Osteocyte (in vitro differentiated cells): ENCODE measurements at regions not wholly inside any gene's neighbourhood (a gene's known extent, or its start where the extent isn't known, plus 50 kb on each side); places are given as distances from the start of the nearest gene placed in this dataset.

Experiments used
- DNase-seq: peaks from one replicate; pipeline ENCODE4 v3.0.0; 2021; ENCODE audit warnings: mixed read lengths; ENCODE audit not compliant: unreplicated experiment; ENCODE audit errors: extremely low spot score
- H3K27ac Mint-ChIP-seq: one replicate; pipeline ENCODE4 v1.8.0; 2021; ENCODE audit warnings: mild to moderate bottlenecking, mixed read lengths; ENCODE audit not compliant: unreplicated experiment
- H3K27me3 Mint-ChIP-seq: one replicate; pipeline ENCODE4 v1.8.0; 2021; ENCODE audit warnings: mixed read lengths; ENCODE audit not compliant: unreplicated experiment
- H3K36me3 Mint-ChIP-seq: one replicate; pipeline ENCODE4 v1.8.0; 2021; ENCODE audit warnings: mixed read lengths; ENCODE audit not compliant: unreplicated experiment
- H3K4me1 Mint-ChIP-seq: one replicate; pipeline ENCODE4 v1.8.0; 2021; ENCODE audit warnings: mixed read lengths; ENCODE audit not compliant: unreplicated experiment
- H3K4me3 Mint-ChIP-seq: one replicate; pipeline ENCODE4 v1.8.0; 2021; ENCODE audit warnings: mild to moderate bottlenecking, moderate library complexity, mixed read lengths; ENCODE audit not compliant: unreplicated experiment
- H3K9me3 Mint-ChIP-seq: one replicate; pipeline ENCODE4 v1.8.0; 2021; ENCODE audit warnings: mixed read lengths; ENCODE audit not compliant: unreplicated experiment
- TF ChIP-seq, protein P1 (sequence below): fragments of 200-600 bp; sonication (generic); IDR thresholded peaks from 2 replicates; pipeline ENCODE4 v1.5.0; 2021; ENCODE audit warnings: antibody characterized with exemption, mild to moderate bottlenecking, moderate library complexity

DNA sequence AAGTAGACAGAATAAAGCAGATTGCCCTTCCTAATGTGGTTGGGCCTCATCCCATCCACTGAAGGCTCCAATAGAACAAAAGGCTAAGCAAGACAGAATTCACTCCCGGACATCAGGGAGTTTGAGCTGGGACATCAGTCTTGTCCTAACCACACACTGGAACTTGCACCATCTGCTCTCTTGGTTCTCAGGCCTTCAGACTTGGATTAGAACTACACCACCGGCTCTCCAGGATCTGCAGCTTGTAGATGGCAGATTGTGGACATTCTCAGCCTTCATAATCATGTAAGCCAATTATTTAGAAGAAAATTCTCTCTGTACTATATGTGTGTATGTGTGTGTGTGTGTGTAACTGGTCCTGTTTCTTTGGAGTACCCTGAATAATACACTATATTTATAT, 394.7 kb upstream of the LMCD1 start:
- DNase-seq: no peak
- no peaks in the 10 kb centered on the region for H3K36me3 Mint-ChIP-seq
- H3K27ac Mint-ChIP-seq: no peak overlapping the region
- no peaks in the 10 kb centered on the region for H3K9me3 Mint-ChIP-seq
- TF ChIP-seq, protein P1, sequence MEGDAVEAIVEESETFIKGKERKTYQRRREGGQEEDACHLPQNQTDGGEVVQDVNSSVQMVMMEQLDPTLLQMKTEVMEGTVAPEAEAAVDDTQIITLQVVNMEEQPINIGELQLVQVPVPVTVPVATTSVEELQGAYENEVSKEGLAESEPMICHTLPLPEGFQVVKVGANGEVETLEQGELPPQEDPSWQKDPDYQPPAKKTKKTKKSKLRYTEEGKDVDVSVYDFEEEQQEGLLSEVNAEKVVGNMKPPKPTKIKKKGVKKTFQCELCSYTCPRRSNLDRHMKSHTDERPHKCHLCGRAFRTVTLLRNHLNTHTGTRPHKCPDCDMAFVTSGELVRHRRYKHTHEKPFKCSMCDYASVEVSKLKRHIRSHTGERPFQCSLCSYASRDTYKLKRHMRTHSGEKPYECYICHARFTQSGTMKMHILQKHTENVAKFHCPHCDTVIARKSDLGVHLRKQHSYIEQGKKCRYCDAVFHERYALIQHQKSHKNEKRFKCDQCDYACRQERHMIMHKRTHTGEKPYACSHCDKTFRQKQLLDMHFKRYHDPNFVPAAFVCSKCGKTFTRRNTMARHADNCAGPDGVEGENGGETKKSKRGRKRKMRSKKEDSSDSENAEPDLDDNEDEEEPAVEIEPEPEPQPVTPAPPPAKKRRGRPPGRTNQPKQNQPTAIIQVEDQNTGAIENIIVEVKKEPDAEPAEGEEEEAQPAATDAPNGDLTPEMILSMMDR: no peak
- peaks cover 9% of the 10 kb centered on the region for H3K27me3 Mint-ChIP-seq
- H3K4me1 Mint-ChIP-seq: peaks cover 2% of the 10 kb centered on the region
- no peak overlapping the region for H3K4me3 Mint-ChIP-seq

DNA sequence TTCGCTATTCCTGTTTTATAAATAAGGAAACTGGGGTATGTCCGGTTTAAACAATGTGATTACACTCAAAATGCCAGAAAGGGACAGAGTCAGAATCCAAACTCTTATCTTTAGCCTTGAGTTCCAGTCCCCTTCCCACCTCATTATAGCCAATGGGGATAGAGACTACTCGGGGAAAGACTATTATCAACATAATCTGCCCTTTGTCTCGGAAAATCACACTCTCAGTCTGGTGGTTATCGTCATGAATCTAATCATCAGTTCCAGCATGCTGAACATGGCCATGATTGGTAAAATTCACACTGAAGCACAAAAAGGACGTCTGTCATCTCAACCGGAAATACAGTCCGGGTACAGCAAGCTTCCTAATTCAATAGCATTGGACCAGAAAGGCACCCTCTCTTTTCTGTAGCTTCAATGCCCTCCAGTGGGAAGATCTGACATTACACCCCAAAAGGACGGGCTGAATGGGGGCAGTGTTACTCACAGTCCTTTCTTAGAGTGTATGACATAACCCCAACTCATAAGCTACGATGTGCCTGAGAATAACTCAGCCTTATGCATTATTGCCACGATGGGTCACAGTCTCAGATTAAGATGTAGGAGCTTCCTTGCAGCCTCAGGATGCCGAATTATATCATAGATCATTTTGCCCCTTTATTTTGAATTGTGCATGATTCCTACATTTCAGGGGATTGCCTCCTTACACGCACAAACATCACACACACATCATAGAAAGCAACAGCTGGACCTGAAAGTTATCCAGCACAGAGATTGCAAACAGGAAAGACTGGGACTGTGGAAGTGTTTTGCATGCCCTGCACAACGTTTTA, 390.4 kb upstream of the LMCD1 start:
- peaks cover 2% of the 10 kb centered on the region for H3K4me1 Mint-ChIP-seq
- H3K36me3 Mint-ChIP-seq: no peaks in the 10 kb centered on the region
- H3K27ac Mint-ChIP-seq: no peak overlapping the region
- no peak overlapping the region for H3K4me3 Mint-ChIP-seq
- H3K27me3 Mint-ChIP-seq: peaks cover 6% of the 10 kb centered on the region
- no peak for DNase-seq
- TF ChIP-seq, protein P1: peak; percentile 71
- H3K9me3 Mint-ChIP-seq: no peaks in the 10 kb centered on the region

- Mint-ChIP-seq H3K9me3 (no peaks in the 10 kb centered on the region), H3K36me3 (no peaks in the 10 kb centered on the region), H3K4me3 (no peak overlapping the region), H3K27me3 (peaks cover 9% of the 10 kb centered on the region), H3K4me1 (peaks cover 2% of the 10 kb centered on the region), H3K27ac (no peak overlapping the region)
- DNase-seq: no peak
- TF ChIP-seq, protein P1: no peak
These were observed 389.0 kb upstream of the LMCD1 start for GRCh38 chr3:8112587-8112986.

- Mint-ChIP-seq H3K4me3 (no peak overlapping the region), H3K9me3 (peaks cover 9% of the 10 kb centered on the region), H3K27me3 (peaks cover 16% of the 10 kb centered on the region), H3K27ac (no peak overlapping the region), H3K36me3 (no peaks in the 10 kb centered on the region), H3K4me1 (peaks cover 2% of the 10 kb centered on the region)
- DNase-seq: no peak
- TF ChIP-seq, protein P1: no peak
These were observed 388.0 kb upstream of the LMCD1 start for GRCh38 chr3:8113626-8114025.

- Mint-ChIP-seq H3K9me3 (no peaks in the 10 kb centered on the region), H3K27ac (no peak overlapping the region), H3K4me1 (no peaks in the 10 kb centered on the region), H3K27me3 (peaks cover 5% of the 10 kb centered on the region), H3K4me3 (no peak overlapping the region), H3K36me3 (no peaks in the 10 kb centered on the region)
- TF ChIP-seq, protein P1: no peak
- DNase-seq: no peak
These were observed 372.9 kb upstream of the LMCD1 start for GRCh38 chr3:8128686-8129085.
